Stomach smooth muscle (tissue), 2 donors: ENCODE measurements at regions not wholly inside any gene's neighbourhood (a gene's known extent, or its start where the extent isn't known, plus 50 kb on each side); places are given as distances from the start of the nearest gene placed in this dataset.
"Not testable (repeated sequence)": the region's sequence is repeated elsewhere in the genome, so short reads cannot be mapped to it uniquely, and the experiment has no call there.

Experiments used
- H3K27ac ChIP-seq: one replicate; pipeline ENCODE4 v1.7.0; 2013; ENCODE audit warnings: mild to moderate bottlenecking, low read length, inconsistent platforms
- H3K27me3 ChIP-seq, 2 donors: one replicate each; pipeline ENCODE4 v1.7.0; 2013; ENCODE audit warnings: low read length in 2 of 2; ENCODE audit not compliant: insufficient read depth in 2 of 2, control insufficient read depth in 1 of 2
- H3K36me3 ChIP-seq, 2 donors: one replicate each; pipeline ENCODE4 v1.7.0; 2013; ENCODE audit warnings: low read length in 2 of 2; ENCODE audit not compliant: control insufficient read depth in 2 of 2, insufficient read depth in 2 of 2
- H3K4me1 ChIP-seq: one replicate; pipeline ENCODE4 v1.7.0; 2013; ENCODE audit warnings: low read length; ENCODE audit not compliant: control insufficient read depth, insufficient read depth
- H3K4me3 ChIP-seq, 2 donors: one replicate each; pipeline ENCODE4 v1.7.0; 2013; ENCODE audit warnings: low read length in 2 of 2
- H3K9ac ChIP-seq, 2 donors: one replicate each; pipeline ENCODE4 v1.7.0; 2013; ENCODE audit warnings: low read length in 2 of 2, mild to moderate bottlenecking in 1 of 2
- H3K9me3 ChIP-seq, 2 donors: one replicate each; pipeline ENCODE4 v1.7.0; 2013; ENCODE audit warnings: low read length in 2 of 2; ENCODE audit not compliant: control insufficient read depth in 2 of 2
- donor health status: healthy.
- donor health status: Pancreatic carcinoma.

GRCh38 chr19:37303591-37304171, 67.2 kb upstream of the ZNF527 start:
- Histone ChIP-seq H3K36me3 (no peaks in the 10 kb centered on the region), H3K9me3 (peaks cover 0 to 3% of the 10 kb centered on the region in 2 donors), H3K27ac (no peak overlapping the region), H3K4me3 (peak overlapping the region; percentile 66 to 73), H3K9ac (peak overlapping the region; percentile 55 to 63), H3K27me3 (no peaks in the 10 kb centered on the region), H3K4me1 (no peaks in the 10 kb centered on the region)

- no peaks in the 10 kb centered on the region for H3K36me3 ChIP-seq
- H3K4me1 ChIP-seq = no peaks in the 10 kb centered on the region
- no peak overlapping the region for H3K27ac ChIP-seq
- no peaks in the 10 kb centered on the region for H3K27me3 ChIP-seq
- peaks cover 0 to 3% of the 10 kb centered on the region in 2 donors for H3K9me3 ChIP-seq
- peak overlapping the region; percentile 66 to 73 for H3K4me3 ChIP-seq
- peak overlapping the region; percentile 55 to 63 for H3K9ac ChIP-seq
Measured at GRCh38 chr19:37304190-37304883, 66.6 kb upstream of the ZNF527 start.

- Histone ChIP-seq H3K9ac (no peak overlapping the region), H3K4me1 (no peaks in the 10 kb centered on the region), H3K9me3 (peaks cover 0 to 3% of the 10 kb centered on the region in 2 donors), H3K36me3 (no peaks in the 10 kb centered on the region), H3K4me3 (peak overlapping the region in 1 of 2 donors; percentile 73), H3K27ac (no peak overlapping the region), H3K27me3 (no peaks in the 10 kb centered on the region)
Measured at GRCh38 chr19:37304884-37305255, 66.0 kb upstream of the ZNF527 start.

GRCh38 chr19:37306383-37306963, 64.4 kb upstream of the ZNF527 start:
- Histone ChIP-seq H3K27ac (no peak overlapping the region), H3K9ac (no peak overlapping the region), H3K27me3 (no peaks in the 10 kb centered on the region)

GRCh38 chr19:37309834-37310575, 60.9 kb upstream of the ZNF527 start:
- Histone ChIP-seq H3K27ac (no peak overlapping the region), H3K36me3 (no peaks in the 10 kb centered on the region), H3K4me1 (peaks cover 9% of the 10 kb centered on the region), H3K9ac (no peak overlapping the region), H3K27me3 (no peaks in the 10 kb centered on the region), H3K9me3 (no peaks in the 10 kb centered on the region), H3K4me3 (no peak overlapping the region)

More at GRCh38 chr19:37306383-37306963, 64.4 kb upstream of the ZNF527 start:
- Histone ChIP-seq H3K4me3 (no peak overlapping the region), H3K4me1 (no peaks in the 10 kb centered on the region), H3K36me3 (no peaks in the 10 kb centered on the region), H3K9me3 (peaks cover 0 to 3% of the 10 kb centered on the region in 2 donors)

GRCh38 chr19:37312531-37313334, 58.2 kb upstream of the ZNF527 start:
- peak overlapping the region in 1 of 2 donors; percentile 55 for H3K9ac ChIP-seq
- H3K27ac ChIP-seq = peak overlapping the region; percentile 41
- peak overlapping the region; percentile 51 to 67 for H3K4me3 ChIP-seq
- peaks cover 12% of the 10 kb centered on the region for H3K4me1 ChIP-seq
- not testable (repeated sequence) for H3K36me3 ChIP-seq, H3K9me3 ChIP-seq, H3K27me3 ChIP-seq

- Histone ChIP-seq H3K9me3 (no peaks in the 10 kb centered on the region), H3K4me1 (peaks cover 12% of the 10 kb centered on the region), H3K9ac (no peak overlapping the region), H3K36me3 (no peaks in the 10 kb centered on the region), H3K27ac (peak overlapping the region; percentile 37), H3K4me3 (peak overlapping the region in 1 of 2 donors; percentile 67), H3K27me3 (no peaks in the 10 kb centered on the region)
Measured at GRCh38 chr19:37313335-37313627, 57.6 kb upstream of the ZNF527 start.

GRCh38 chr19:37317403-37318209, 53.3 kb upstream of the ZNF527 start:
- Histone ChIP-seq H3K27me3 (no peaks in the 10 kb centered on the region), H3K4me3 (peak overlapping the region; percentile 77 to 99), H3K4me1 (peaks cover 11% of the 10 kb centered on the region), H3K9me3 (no peaks in the 10 kb centered on the region), H3K9ac (peak overlapping the region; percentile 84 to 93), H3K36me3 (peaks cover 0 to 3% of the 10 kb centered on the region in 2 donors), H3K27ac (peak overlapping the region; percentile 79)

- H3K27me3 ChIP-seq, H3K4me3 ChIP-seq, H3K9me3 ChIP-seq, H3K9ac ChIP-seq, H3K27ac ChIP-seq, H3K4me1 ChIP-seq: not testable (repeated sequence)
- peaks cover 0 to 11% of the 10 kb centered on the region in 2 donors for H3K36me3 ChIP-seq
Measured at GRCh38 chr19:37320988-37321387, 49.9 kb upstream of the ZNF527 start.
